GM18951 (cell line): ENCODE measurements at regions not wholly inside any gene's neighbourhood (a gene's known extent, or its start where the extent isn't known, plus 50 kb on each side); places are given as distances from the start of the nearest gene placed in this dataset.

ENCODE experiments used
- POLR2A ChIP-seq: IDR thresholded peaks from 4 replicates; pipeline ENCODE4 v1.6.1; 2011; ENCODE audit warnings: mild to moderate bottlenecking; ENCODE audit not compliant: insufficient read length, insufficient read depth; ENCODE audit errors: extremely low read depth
- in situ Hi-C: fragments of 300-500 bp; cut with MboI; formaldehyde crosslinking; loops from one replicate; pipeline ENCODE4 v1.12.0; 2022; ENCODE audit warnings: low sequenced_read_pairs, mixed read lengths, inconsistent platforms; ENCODE audit not compliant: unreplicated experiment

GRCh38 chr10:10421071-10421470 is 596.6 kb upstream of the CELF2 start:
- no peak for TF ChIP-seq POLR2A
- in situ Hi-C loops = no loop called here

- TF ChIP-seq POLR2A = no peak
- in situ Hi-C loops = no loop called here
Measured at GRCh38 chr10:10431422-10432066, 586.1 kb upstream of the CELF2 start.

- TF ChIP-seq POLR2A = no peak
- in situ Hi-C loops = no loop called here
Measured at GRCh38 chr10:10432296-10433035, 585.2 kb upstream of the CELF2 start.

DNA sequence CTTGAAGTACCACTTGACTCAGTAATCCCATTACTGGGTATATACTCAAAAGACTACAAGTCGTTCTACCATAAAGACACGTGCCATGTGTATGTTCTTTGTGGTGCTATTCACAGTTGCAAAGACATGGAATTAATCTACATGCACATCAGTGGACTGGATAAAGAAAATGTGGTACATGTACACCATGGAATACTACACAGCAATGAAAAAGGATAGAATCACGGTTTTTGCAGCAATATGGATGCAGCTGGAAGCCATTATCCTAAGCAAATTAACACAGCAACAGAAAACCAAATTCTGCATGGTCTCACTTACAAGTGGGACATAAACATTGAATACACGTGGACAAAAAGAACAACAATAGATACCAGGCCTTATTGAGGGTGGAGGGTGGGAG is 583.4 kb upstream of the CELF2 start:
- in situ Hi-C loops = no loop called here

GRCh38 chr10:10437886-10438285 is 579.8 kb upstream of the CELF2 start:
- no peak for TF ChIP-seq POLR2A
- in situ Hi-C loops = no loop called here

More for the DNA sequence above, 583.4 kb upstream of the CELF2 start:
- TF ChIP-seq POLR2A = no peak

- TF ChIP-seq POLR2A = no peak
- in situ Hi-C loops = no loop called here
Measured at GRCh38 chr10:10438335-10439100, 579.2 kb upstream of the CELF2 start.

DNA sequence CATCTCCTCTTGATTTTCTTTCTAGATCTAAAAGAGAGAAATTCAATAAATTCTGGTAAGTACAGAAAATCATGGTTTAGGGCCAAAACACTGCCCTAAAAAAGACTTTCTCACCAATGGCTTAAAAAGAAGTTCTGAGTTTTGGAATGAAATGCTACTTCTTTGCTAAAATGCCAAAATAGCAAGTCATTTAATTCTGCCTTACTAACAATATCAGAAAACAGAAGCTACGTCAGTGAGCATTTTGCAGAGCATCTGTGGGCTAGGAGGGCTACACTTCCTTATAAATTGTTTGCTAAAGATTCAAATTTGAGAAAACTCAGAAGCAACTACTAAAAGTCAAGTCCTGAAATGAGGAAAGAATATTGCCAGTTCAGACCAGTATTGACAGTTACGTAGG is 560.8 kb upstream of the CELF2 start:
- no peak for TF ChIP-seq POLR2A
- in situ Hi-C loops = no loop called here

- no peak for TF ChIP-seq POLR2A
- in situ Hi-C loops = no loop called here
Measured at GRCh38 chr10:10460451-10460850, 557.2 kb upstream of the CELF2 start.

- TF ChIP-seq POLR2A = no peak
- in situ Hi-C loops = no loop called here
Measured at GRCh38 chr10:10462151-10462941, 555.3 kb upstream of the CELF2 start.

GRCh38 chr10:10471758-10472157 is 545.9 kb upstream of the CELF2 start:
- in situ Hi-C loops = no loop called here
- TF ChIP-seq POLR2A = no peak

DNA sequence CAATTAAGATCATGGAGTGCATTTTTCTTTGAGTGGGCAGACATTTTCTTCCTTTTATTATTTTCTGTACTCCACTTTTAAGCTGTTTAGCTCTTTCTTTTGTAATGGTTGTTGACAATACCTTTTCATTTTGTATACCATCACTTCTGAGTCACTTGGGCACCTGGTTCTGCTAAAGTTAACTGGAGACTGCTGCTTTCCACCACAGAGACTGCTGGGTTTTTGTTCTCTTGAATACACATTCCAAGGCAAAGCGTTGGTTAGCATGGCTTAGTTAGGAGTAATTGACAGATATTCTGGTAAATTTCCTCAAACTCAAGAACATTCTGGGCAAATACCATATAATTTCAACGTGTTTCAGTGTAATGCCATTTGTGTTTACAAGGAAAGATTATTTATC is 541.9 kb upstream of the CELF2 start:
- in situ Hi-C loops = no loop called here
- no peak for TF ChIP-seq POLR2A

GRCh38 chr10:10477844-10478243 is 539.8 kb upstream of the CELF2 start:
- no peak for TF ChIP-seq POLR2A
- in situ Hi-C loops = no loop called here

- in situ Hi-C loops = no loop called here
- TF ChIP-seq POLR2A = no peak
Measured at GRCh38 chr10:10479465-10479864, 538.2 kb upstream of the CELF2 start.
